ENCODE measurements at regions not wholly inside any gene's neighbourhood (a gene's known extent, or its start where the extent isn't known, plus 50 kb on each side); places are given as distances from the start of the nearest gene placed in this dataset.
"Not testable (repeated sequence)": the region's sequence is repeated elsewhere in the genome, so short reads cannot be mapped to it uniquely, and the experiment has no call there.

- intact Hi-C loops (cut with DNase I) = no loop called here
- WGBS, 2 donors = 70 to 77% methylated on average over 4 of the region's 4 CpGs
Measured at GRCh38 chr2:75432761-75433361, 127.9 kb downstream of the EVA1A start.

GRCh38 chr2:75431763-75432162 lies 129.0 kb downstream of the EVA1A start:
- H3K27ac ChIP-seq = no peak overlapping the region
- H3K27me3 ChIP-seq = no peaks in the 10 kb centered on the region
- TF ChIP-seq POLR2A (IDR thresholded peaks at IDR 0.05) = no peak
- TF ChIP-seq CTCF (IDR thresholded peaks at IDR 0.05) = no peak
- TF ChIP-seq EP300 (IDR thresholded peaks at IDR 0.05) = no peak
- no peak for TF ChIP-seq POLR2AphosphoS5 (IDR thresholded peaks at IDR 0.05)
- intact Hi-C loops (cut with DNase I) = no loop called here
- no peak overlapping the region for H3K4me3 ChIP-seq
- no peak for DNase-seq
- WGBS, 2 donors = 49 to 63% methylated on average over 1 of the region's 1 CpG
- H3K4me1 ChIP-seq = no peaks in the 10 kb centered on the region
- H3K9me3 ChIP-seq = no peaks in the 10 kb centered on the region
- no peaks in the 10 kb centered on the region for H3K36me3 ChIP-seq

More at GRCh38 chr2:75432761-75433361, 127.9 kb downstream of the EVA1A start:
- H3K4me1 ChIP-seq = no peaks in the 10 kb centered on the region
- H3K9me3 ChIP-seq = no peaks in the 10 kb centered on the region
- H3K36me3 ChIP-seq = no peaks in the 10 kb centered on the region
- TF ChIP-seq EP300 (IDR thresholded peaks at IDR 0.05) (no peak), CTCF (IDR thresholded peaks at IDR 0.05) (no peak), POLR2A (IDR thresholded peaks at IDR 0.05) (no peak), POLR2AphosphoS5 (IDR thresholded peaks at IDR 0.05) (no peak)
- DNase-seq = no peak
- H3K27ac ChIP-seq = no peak overlapping the region
- no peaks in the 10 kb centered on the region for H3K27me3 ChIP-seq
- H3K4me3 ChIP-seq = no peak overlapping the region

- intact Hi-C loops (cut with DNase I) = no loop called here
- Histone ChIP-seq H3K27ac (no peak overlapping the region), H3K4me3 (no peak overlapping the region), H3K9me3 (no peaks in the 10 kb centered on the region), H3K27me3 (no peaks in the 10 kb centered on the region), H3K36me3 (no peaks in the 10 kb centered on the region), H3K4me1 (no peaks in the 10 kb centered on the region)
- DNase-seq = no peak
- TF ChIP-seq POLR2A (IDR thresholded peaks at IDR 0.05) (no peak), EP300 (IDR thresholded peaks at IDR 0.05) (no peak)
- WGBS, 2 donors = 53 to 67% methylated on average over 1 of the region's 1 CpG
Measured at GRCh38 chr2:75431276-75431675, 129.5 kb downstream of the EVA1A start.

- H3K9me3 ChIP-seq; H3K27ac ChIP-seq; DNase-seq; H3K36me3 ChIP-seq; H3K4me1 ChIP-seq; H3K27me3 ChIP-seq; intact Hi-C loops (cut with DNase I); H3K4me3 ChIP-seq: not testable (repeated sequence)
- 62 to 69% methylated on average over 4 of the region's 4 CpGs for WGBS, 2 donors
Measured at GRCh38 chr2:75430449-75430848, 130.3 kb downstream of the EVA1A start.

GRCh38 chr2:75428646-75429443 lies 131.9 kb downstream of the EVA1A start:
- Histone ChIP-seq H3K36me3 (no peaks in the 10 kb centered on the region), H3K4me3 (no peak overlapping the region), H3K9me3 (no peaks in the 10 kb centered on the region), H3K27ac (no peak overlapping the region), H3K4me1 (no peaks in the 10 kb centered on the region), H3K27me3 (no peaks in the 10 kb centered on the region)
- no peak for DNase-seq
- intact Hi-C loops (cut with DNase I) = no loop called here
- WGBS, 2 donors = 68 to 77% methylated on average over 7 of the region's 7 CpGs
- TF ChIP-seq POLR2A (IDR thresholded peaks at IDR 0.05) = no peak
- no peak for TF ChIP-seq CTCF (IDR thresholded peaks at IDR 0.05)
- TF ChIP-seq EP300 (IDR thresholded peaks at IDR 0.05) = no peak
- TF ChIP-seq POLR2AphosphoS5 (IDR thresholded peaks at IDR 0.05) = no peak

Data from sigmoid colon (tissue), 6 donors.